Activated CD4-positive, alpha-beta T cell treated with anti-CD3 and anti-CD28 coated beads, Interleukin-2, amount 50 U/mL, for 4 hours (primary cell): ENCODE measurements at regions not wholly inside any gene's neighbourhood (a gene's known extent, or its start where the extent isn't known, plus 50 kb on each side); places are given as distances from the start of the nearest gene placed in this dataset.

Experiments used
- DNase-seq, 2 experiments: peaks; one replicate each; pipeline ENCODE4 v3.0.0-alpha.2; 2020

DNA sequence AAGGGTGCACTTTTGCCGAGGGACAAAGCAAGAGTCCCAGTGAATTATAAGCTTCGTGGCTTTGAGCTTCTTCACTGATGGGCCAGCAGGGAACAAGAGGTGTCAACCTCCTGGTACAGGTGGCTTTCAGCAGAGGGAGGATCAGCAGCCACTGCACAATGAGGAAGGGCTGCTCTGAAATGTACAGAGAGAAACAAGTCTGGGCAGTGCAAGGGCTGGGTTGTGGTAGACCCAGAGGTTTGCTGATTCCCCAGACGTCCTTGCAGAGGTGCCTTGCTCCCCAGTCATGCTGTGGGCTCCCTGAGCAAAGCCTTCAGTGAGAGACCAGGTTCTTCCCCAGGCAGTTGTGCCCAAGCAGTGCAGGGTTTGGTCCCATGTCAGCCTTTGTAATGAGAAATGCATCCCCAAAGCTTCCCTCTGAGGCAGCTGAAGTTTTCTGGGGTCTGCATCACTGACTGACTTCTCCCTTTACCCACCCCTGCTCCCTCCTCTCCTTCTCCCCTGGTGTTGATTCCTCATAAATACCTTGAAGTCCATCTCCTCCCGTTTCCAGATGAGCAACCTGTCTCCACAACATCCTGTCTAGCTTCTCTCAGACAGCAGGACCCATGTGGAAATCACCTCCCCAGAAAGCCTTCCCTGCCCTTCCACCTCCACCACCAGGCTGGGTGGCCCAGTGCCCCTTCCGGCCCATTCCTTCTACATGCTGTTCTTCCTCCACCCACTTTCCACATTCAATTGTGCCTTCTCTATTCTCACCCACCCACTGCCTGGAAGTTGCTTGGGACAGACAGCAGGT lies 599.6 kb upstream of the ADAMTS16 start:
- no peak for DNase-seq

DNA sequence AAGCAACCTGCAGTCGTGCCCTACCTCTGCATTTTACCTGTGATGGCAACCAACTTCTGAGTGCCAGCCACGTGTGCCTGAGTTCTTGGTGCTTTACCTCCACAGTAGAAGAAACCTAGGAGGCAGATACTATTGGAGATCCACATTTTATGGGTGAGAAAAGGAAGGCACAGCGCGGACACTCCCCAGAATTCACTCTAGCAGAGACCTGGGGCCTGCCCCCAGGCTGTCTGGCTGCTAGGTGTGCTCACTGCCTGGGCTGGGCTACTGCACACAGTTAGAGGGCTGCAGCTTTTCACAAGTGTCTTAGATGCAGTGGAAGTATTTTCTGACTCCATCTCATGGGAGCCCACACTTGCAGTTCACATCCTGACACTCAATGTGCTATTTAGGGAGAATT lies 598.8 kb upstream of the ADAMTS16 start:
- DNase-seq = no peak

DNA sequence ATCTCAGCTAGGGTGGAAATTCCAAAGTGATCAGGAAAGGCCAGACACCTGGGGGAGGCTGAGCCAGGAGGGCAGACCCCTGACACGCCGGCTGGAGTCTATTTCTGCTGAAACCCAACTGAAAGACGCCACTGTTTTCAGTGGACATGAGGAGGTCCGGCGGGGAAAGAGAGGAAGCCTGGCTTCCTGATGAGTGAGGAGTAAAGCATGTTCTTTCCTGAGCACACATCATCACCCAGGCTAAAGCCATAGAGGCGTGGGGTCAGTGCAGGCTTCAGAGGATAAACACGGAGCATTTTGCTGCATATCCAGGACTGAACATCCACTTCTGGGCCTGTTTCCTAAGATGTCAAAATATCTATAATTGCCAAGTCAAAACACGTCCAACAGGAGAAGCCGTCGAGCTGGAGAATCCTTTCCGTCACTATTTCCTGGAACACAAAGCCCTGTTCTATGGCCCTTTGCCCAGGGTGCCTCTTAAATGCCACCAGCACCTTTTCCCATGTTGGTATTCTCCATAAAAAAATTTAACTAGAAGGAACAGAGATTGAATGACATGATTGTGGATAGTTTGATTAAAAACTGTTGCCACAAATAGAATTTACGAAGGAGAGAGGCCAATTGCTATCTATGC lies 597.9 kb upstream of the ADAMTS16 start:
- DNase-seq = no peak

DNA sequence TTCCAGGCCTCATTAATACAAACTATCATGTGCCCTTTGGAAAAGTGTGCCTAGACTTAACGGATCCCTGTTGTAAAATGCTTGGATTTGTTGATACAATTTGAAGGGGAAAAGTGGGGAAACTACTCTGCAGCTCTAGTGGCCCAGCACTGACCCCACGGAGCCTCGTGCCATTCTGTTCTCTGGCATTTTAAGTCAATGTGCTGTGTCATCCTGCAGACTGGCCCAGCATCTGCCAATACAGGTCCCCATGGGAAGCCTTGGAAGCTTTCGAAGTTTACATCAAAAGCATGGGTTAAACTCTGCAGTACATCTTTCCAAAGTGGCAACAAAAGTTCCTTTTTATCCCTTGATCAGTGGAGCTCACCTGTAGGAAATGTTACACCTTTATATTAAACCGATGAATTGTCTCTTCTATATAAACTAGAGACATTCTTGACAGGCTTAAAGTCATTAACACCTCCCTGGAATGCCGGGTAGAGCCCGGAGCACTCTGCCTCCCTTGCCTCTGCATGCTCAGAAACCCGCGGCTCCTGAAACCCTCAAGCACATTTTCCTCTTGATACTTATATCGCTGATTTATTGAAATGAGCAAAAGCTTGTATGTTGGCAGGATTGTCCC lies 596.0 kb upstream of the ADAMTS16 start:
- DNase-seq = no peak

DNA sequence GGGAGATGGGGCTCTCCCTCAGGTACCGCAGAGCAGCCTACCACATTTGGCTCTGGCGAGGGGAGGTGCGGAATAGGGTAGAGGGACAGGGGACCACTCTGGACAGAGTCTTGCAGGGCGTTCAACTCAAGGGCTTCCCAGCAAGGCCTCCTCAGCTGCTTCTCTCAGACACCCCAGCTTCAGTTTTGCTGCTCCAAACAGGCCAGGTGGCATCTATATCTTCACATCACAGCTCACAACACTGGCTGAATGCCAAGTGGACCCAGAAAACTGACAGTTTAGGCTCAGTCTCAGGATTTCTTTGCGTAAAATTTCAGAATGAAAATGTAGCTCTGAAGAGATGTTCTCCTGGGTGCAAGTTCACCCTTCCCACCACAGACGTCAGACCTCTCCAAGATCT lies 592.6 kb upstream of the ADAMTS16 start:
- no peak for DNase-seq

DNA sequence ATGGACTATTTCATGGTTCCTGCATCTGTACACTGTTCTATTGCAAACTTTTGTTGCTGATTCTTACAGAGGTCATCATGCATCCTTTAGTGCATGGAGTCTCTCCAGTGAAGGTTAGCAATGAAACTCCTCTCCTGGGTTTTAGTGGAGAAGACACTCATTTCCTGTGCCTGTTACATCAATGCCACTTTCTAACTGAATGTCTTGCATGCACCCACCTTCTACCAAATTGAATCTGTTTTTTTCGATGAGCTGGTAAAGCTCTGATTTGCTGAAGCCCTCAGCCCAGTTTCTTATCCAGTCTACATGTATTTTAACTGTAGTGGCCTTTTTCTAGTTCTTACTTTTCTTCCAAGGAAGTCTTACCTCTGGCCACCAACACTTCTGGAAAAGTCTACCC lies 591.8 kb upstream of the ADAMTS16 start:
- no peak for DNase-seq

DNA sequence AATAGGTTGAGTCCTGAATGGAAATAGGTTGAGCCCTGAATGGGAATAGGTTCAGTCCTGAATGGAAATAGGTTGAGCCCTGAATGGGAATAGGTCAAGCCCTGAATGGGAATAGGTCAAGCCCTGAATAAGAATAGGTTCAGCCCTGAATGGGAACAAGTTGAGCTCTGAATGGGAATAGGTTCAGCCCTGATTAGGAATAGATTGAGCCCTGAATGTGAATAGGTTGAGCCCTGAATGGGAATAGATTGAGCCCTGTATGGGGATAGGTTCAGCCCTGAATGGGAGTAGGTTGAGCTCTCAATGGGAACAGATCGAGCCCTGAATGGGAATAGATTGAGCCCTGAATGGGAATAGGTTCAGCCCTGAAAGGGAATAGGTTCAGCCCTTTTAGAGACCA lies 590.8 kb upstream of the ADAMTS16 start:
- DNase-seq = no peak

DNA sequence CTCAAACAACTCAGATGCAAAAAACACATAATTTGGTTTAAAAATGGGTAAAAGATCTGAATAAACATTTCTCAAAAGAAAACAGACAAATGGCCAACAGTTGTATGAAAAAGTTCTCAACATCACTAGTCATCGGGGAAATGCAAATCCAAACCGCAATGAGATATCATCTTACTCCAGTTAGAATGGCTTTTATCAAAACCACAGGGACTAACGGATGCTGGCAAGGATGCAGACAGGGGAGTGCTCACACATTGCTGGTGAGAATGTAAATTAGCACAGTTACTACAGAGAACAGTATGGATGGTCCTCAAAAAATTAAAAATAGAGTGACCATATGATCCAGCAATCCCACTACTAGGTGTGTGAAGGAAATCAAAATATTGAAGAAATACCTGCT lies 589.1 kb upstream of the ADAMTS16 start:
- DNase-seq = no peak

DNA sequence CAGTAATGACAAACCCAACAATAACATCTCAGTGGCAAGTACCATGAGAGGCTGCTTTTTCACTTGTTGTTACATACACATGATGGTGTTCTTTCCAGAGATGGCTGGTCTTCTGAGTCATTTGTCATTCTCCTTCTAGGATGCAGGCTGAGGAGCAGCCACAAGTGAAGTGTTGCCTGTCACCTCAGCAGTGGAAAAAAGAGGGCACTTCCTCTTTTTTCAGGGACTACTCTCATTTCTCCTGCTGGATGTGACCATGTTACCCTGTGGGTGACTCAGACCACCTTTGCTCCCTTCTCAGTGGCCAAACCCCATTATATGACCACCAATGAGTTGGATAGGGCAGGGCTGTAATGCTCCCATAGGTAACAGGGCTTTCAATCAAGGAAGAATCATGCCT lies 587.0 kb upstream of the ADAMTS16 start:
- DNase-seq = no peak

DNA sequence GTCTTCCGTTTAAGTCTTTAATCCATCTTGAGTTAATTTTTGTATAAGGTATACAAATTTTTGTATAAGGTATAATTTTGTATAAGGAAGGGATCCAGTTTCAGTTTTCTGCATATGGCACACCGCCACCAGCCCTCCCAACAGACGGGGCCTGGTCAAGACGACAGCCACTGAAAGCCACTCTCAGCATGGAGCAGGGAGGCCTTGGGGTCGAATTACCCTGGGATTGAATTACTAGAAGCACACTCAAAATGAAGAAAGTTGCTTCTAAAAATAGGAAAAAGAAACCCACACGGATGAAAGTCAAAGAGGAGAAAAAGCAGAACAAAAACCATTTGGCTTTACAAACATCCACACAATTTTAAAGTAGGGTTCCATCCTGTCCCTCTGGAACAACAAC lies 586.2 kb upstream of the ADAMTS16 start:
- DNase-seq = no peak

DNA sequence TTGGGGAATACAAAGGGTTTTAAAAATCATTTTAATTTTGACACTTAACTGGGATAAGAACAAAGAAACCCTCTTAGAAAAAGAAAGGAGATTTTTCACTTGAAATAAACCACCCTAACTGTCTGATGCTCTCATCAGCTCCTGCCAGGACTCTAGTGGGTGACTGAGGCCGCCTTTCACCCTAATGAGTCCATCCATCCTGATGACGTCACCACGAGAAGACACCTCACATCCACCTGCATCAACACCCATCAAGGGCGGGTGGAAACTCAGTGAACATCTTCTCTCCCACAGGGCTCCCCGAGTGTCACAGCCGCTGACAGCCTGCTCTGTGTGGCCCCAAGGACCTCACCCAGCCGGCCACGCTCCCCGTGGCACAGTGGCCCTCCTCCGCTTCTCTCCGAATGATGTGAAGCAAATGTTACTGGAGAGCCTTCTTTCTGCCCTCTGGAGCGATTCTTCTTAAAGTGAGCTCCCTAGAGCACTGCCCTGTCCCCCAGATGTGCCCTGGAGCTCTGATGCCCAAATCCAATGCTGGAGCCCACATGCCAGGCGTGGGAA lies 584.3 kb upstream of the ADAMTS16 start:
- no peak for DNase-seq

DNA sequence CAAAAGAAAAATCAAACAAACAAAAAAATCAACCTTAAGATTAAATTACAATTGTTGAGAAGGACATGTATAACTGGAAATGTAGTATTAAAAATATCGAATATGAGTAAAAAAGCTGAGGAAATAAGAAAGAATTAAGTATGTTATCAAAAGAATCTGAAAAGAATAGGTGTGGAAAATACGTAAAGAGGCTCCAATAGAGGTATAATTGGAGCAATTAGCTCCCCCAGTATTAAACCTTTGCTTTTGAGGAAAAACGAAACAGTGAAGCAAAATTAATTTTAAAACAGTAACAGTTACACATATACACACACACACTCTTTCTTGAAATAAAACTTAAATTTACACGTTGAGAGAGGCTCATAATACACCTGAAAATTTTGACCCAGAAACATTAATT lies 578.7 kb upstream of the ADAMTS16 start:
- no peak for DNase-seq

DNA sequence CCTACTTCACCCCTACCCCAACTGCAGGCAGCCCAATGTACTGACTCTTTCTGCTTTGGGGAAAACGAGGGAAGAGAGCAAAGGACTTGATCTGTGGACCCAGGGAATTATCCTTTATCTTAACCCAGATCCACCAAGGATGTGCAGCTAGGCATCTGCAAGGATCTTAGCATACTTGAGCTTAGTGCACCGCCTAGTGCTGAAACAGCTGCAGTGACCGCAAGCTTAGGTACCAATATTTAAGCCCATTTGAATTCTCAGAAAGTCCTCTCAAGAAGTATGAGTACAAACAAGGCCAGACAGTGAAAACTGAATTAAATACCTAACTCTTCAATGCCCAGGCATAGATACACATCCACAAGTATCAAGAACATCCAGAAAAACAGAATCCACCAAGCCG lies 576.7 kb upstream of the ADAMTS16 start:
- DNase-seq = no peak

DNA sequence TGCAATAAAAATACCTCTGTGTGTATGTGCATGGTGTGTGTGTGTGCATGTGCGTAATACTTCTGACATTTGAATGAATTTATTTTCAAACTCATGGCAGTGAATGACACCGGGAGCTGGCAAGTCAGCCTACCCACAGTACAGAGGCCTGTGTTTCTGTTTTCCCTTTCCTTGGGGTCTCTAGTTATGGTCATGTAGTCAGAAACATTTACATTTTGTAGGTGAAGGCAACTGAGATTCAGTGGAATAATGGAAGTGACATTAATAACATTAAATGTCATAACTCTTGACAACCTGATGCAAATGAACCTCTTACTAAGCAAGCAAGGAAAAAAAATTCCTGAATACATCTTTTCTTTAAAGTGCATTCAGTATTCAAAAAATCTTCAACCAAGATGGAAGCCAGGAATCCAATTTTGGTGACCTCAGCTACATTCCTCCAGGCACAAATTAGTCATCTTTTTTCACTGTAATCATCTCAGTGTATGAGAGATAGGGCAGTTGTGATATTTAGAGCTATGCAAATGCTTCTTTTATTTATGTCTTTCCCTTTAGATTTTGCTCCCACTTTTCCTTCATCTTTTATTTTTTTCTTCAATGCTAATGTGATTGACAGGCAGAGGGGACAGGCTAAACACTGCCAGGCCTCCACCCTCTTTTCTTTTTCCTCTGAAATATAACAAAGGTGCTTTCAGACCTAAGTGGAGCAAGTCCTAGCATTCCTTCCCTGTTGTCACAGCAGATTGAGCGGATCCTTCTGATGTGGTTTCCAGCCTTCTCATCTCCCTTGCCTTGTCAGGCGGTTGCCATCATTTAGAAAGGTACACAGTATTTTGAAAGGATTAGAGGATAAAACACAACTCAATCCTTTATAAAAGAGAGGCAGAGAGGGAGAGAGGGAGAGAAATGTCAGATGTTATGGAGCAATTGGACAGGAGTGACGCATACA lies 569.8 kb upstream of the ADAMTS16 start:
- no peak for DNase-seq

DNA sequence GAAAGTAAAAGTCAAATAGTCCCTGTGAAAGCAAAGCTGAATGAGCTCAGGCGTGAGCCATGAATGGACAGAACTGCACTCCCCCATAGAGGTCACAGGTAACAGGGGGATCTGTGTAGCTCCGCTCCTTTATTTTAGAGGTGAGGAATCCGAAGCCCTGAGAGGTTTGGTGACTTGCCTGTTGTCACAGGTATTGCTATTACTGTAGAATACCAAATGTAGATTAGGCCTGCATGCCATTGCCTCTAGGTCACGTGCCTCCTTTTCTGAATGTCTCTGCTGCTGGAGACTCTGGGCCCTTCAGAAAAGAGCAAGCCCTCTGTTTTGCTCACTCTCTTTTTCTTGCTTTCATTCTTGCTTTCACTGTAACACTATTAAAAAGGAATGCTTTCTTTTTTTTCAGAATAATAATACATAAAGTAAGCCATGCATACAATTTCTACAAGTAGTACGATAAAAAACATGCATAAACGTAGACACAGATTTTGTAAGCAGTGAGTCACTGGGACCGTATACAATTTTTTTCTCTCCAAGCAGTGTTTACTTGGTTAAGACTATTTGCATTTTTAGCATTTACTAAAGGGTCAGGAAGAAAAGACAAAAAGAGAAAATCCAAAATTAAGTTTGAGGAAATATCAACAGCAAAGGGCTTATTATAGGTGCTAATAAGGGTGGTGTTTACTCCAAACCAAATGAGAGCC lies 568.7 kb upstream of the ADAMTS16 start:
- no peak for DNase-seq

DNA sequence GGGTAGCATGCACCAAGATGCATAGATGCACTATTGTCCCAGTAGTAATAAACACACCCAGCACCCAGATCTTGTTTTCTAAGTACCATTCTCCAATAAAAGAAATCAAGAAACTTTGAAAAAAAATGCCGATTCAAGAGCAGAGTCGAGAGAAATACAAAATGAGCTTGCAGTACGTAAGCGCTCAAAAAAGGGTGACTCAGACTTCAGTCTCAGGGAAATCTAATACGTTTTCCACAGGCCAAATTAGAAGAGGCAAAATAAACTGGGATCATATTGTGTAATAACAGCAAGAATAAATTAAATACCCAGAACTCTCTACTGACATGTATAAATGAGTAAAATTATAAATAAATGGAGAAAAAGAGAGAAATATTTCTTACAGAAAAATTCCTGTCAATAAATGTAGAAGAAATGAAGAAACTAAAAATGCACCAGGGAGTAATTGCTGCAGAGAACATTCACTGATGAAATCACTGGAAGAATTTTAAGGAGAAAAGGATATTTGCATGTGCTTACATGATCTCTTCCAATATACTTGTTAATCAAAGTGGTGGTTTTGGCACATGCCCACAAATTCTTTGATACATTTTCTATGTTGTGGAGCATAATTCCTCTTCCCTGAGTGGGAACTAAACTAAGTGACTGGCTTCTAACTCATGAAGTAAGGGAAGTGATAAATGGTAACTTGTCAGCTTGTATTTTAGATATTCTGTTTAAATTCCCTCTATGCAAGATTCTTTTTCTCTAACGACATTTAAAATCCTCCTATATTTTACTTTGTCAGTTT lies 567.6 kb upstream of the ADAMTS16 start:
- no peak for DNase-seq

DNA sequence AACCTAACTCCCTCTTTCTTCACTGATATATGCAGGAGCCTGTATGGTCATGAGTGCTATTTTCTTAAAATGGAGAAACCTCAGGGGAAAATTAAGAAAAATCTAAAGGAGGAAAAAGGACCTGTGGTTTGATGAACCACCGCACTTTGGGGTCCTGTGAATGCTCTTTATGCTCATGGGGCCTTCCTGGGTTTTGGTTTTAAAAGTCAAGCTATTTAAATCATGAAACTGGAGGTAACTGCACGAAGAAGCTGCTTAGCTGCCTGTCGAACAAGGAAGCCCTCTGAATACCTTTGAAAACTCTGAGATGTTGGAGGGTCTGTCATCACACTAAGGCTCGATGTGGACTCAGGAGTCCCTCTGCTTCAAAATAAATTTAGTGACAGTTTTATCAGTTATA lies 564.5 kb upstream of the ADAMTS16 start:
- DNase-seq = no peak

DNA sequence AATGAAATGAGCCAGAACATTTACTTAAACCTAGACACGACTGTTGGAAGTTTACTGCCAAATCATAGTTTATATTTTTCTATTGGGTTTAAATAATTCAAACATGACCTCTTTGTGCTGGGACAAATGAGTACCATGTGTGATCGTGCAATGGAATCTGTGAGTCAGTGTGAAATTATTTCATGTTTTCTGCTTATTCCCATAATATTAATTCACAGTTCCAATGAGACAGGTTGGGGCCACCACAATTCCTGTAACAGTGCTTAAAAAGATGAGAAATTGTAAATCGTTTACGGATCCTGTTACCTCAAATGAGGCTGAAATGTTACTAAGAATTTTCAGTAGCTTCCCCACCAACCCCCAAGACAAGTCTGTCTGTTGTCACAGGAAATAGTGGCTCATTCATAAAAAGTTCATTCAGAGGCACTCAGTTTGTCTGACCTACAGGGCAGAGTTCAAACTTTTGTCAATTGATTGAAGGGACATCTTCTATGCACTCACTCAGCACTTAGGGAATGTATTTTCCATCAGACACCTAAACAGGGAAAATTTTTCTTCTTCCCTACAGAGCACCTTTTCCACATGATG lies 563.9 kb upstream of the ADAMTS16 start:
- DNase-seq = no peak

DNA sequence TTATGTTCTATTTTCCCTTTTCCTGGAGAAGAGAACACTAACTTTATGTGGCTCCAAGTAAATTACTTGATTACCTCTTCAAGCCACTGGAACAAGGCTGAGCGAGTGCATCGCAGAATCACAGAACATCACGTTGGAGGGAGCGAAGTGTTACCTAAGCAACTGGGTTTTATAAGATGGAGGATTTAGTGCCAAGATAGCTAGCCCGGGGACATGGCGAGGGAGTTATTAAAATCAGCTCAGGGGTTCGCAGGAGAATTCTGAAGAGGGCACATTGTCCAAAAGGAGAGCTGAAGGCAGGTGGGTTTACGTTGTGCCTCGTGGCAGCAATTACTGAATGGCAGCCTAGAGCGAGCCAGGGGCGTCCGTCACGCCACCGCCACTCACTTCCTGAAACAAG lies 563.2 kb upstream of the ADAMTS16 start:
- no peak for DNase-seq

DNA sequence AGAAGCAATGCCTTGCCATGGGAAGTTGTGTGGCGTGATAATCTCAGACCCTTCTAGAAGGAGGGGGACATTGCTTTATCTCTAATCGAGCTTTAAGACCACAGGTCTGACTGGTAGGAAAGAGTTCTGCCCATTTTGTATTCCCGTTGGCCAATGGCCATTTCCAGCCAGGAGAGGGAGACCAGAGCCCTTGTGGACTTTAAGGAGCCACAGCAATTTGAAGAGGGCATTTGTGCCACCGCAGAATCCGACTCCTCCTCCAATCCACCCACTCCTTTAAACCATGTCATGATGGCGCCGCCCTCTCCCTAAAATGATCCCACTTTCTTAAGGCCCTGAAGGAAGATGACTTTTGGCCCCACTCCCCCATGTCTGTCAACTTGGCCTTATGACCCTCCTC lies 560.5 kb upstream of the ADAMTS16 start:
- DNase-seq = no peak

DNA sequence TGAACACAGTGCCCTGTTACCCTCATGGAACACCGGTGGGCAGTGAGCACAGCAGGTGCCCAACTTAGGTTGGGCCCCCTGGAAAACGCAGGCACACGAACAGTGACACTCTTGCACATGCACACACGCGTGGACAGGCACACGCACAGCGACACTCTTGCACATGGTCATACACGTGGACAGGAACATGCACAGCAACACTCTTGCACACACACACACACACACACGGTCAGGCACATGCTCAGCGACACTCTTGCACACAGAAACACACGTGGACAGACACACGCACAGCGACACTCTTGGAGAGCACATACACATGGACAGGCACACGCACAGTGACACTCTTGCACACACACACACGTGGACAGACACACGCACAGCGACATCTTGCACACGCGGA lies 559.4 kb upstream of the ADAMTS16 start:
- no peak for DNase-seq
